ENCODE measurements at regions not wholly inside any gene's neighbourhood (a gene's known extent, or its start where the extent isn't known, plus 50 kb on each side); places are given as distances from the start of the nearest gene placed in this dataset.

DNA sequence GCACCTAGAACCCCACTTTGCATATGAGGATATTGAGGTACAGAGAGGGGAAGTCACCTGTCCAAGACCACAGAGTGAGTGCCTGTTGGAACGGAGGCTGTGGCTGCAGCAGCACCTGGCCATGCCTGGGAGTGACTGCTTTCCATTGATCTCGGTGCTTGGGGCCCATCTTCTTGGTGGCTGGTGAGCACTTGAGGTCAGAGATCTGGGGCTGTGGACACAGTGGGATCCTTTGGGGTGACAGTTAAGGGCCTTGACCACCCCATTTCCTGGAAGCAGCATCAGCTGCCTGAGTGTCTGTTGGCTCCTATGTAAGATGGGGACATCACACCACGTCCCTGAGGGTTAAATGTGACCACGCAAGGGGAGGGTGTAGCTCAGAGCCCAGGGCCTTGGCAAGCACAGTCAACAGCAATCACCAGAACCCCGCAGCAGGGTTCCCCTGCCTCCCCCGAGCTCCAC lies 111.7 kb downstream of the IRF8 start:
- peak in 3 of 42 donors; percentile 7 to 21 (median 8) for DNase-seq
- intact Hi-C loops (cut with DNase I) = no loop called here

DNA sequence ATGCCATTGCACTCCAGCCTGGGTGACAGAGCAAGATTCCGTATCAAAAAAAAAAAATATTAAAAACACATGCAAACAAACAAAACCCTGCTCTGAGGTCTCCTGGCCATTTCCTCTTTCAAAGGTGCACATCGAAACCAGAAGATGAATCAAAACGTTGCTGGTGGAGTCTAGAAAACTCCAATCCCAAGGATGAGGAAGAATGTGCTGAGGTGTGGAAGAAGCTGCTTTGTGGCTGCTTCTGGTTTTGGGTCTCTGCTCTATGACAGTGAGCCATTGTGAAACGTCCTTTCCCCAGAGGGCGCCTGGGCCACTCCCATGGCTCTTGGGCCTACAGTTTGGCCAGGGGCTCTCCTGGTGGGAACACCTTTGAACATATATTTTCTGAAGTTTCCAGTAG lies 112.6 kb downstream of the IRF8 start:
- DNase-seq = peak in 2 of 42 donors; percentile 0 to 7
- intact Hi-C loops (cut with DNase I) = no loop called here

DNA sequence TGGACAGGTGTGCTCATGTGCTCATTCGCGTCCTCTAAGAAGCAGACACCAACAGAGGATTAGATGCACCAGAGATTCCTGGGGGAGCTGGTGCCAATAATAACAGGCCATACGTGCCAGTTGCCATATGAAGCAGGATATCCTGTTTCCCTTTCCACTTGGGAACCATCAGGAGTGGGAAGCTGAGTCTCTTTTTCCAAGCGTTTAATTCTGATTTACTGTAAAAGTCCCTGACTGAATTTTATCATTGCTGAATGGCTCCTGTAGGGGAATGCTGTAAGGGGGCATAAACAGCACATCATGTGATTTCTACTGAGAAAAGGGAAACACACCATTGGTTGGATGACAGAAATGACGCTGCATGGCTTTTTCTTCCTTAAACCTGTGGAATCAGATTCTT lies 113.3 kb downstream of the IRF8 start:
- no peak for DNase-seq
- intact Hi-C loops (cut with DNase I) = no loop called here

DNA sequence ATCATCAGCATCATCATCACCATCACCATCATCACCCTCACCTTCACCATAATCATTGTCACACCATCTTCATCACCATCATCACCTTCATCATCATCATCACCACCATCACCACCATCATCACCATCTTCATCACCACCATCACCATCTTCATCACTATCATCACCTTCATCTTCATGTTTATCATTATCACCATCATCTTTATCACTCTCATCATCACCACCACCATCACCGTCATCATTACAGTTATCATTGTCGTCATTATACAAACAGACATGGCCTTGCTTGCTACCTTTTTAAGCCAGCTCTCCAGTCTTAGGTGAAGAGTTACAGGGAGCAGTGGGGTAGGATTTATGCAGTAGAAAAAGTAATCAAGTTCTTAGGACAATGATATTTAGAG lies 114.9 kb downstream of the IRF8 start:
- intact Hi-C loops (cut with DNase I) = no loop called here
- DNase-seq = no peak

DNA sequence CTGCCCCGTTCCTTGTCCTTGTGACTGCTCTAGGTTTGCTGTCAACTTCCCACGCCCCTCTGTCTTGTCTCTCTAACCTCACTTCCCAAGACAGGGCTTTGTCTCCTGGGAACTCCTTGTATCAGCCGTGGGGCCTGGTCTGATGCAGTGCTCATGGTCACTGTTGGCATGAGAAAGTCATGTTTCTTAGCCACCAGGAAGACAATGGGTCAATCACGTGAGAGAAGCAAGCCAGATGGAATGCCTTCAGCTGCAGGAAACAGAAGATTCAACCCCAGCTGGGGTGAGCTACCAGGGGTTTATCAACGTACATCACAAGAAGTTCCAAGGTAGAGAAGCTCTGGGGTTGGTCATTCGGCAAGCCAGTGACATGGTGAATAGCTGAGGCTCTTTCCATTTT lies 116.6 kb downstream of the IRF8 start:
- intact Hi-C loops (cut with DNase I) = loop anchor here (5.0 kb wide), 1 partner anchor 193 kb away; no protein-coding TSS in a partner anchor
- peak in 5 of 42 donors; percentile 6 to 29 (median 13) for DNase-seq

DNA sequence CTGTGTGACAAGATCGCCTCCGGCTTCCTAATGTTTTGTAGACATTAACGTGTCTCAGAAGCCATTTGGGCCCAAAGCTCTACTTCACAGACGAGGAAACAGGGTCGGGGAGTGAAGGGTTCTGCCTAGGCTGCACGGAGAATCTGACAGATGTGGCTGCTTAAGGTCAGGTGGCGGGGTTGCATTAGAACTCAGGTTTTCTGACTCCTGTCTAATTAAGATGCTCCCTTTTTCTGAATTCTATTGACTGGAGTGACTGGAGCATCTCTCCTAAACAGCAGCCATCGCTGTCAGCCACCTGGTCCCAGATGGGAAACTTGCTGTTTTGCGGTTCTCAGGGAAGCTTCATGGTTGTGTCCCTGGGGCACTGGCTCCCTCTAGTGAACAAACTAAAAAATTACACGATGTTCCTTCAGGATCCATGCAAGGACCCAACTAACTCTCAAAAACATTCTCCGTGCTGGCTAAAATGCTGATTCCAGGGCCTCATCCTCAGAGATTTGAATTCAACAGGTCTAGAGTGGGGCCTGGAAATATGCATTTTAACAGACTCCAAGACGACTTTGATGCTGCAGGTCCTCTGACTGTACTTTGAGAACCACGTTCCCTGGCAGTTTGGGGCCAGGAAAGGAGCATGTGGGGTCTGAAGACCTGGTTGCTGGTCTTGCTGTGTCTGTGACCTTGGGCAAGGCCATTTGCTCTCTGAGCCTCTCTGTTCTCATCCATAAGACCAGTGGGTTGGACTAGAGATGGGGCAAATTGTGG lies 117.4 kb downstream of the IRF8 start:
- DNase-seq = peak in 40 of 42 donors; percentile 23 to 82 (median 58)
- intact Hi-C loops (cut with DNase I) = loop anchor here (5.0 kb wide), 1 partner anchor 194 kb away; no protein-coding TSS in a partner anchor

DNA sequence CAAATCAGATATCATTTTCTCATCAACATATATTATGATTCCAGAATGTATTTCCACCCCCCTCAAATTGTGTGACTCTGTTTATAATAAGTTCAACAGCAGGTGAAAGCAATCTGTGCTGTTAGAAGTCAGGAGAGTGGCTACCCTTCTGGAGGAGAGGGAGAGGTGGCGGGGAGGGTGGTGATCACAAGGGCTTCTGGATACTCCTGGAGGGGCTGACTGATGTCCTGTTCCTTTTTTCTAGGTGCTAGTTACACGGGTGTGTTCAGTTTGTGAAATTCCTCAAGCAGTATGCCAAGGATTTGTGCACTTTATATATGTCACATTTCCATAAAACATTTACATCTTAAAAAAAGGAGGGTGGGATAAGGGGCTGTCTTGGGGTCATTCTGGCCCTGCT lies 119.1 kb downstream of the IRF8 start:
- peak in 3 of 42 donors; percentile 5 to 17 (median 16) for DNase-seq
- intact Hi-C loops (cut with DNase I) = loop anchor here (5.0 kb wide), 1 partner anchor 196 kb away; no protein-coding TSS in a partner anchor

DNA sequence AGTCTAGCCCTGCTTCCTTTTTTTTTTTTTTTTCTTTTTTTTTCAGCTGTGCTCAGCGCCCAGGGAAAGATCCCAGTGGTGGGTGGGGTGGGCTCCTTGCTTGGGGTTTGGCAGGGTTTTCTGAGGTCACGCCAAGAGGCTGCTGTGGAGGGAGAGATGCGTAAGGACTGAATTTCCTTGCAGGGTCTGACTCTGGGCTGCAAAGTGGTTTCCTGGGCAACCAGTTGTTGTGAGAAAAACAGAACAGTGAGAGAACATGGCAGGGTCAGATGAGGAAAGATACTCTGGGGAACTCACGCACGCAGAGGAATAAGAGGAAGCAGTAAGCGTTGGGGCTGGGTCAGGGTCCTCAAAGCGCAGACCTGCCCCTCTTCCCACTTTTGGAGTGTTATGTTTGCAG lies 119.5 kb downstream of the IRF8 start:
- intact Hi-C loops (cut with DNase I) = loop anchor here (5.0 kb wide), 1 partner anchor 196 kb away; no protein-coding TSS in a partner anchor
- peak in 5 of 42 donors; percentile 13 to 32 (median 20) for DNase-seq

DNA sequence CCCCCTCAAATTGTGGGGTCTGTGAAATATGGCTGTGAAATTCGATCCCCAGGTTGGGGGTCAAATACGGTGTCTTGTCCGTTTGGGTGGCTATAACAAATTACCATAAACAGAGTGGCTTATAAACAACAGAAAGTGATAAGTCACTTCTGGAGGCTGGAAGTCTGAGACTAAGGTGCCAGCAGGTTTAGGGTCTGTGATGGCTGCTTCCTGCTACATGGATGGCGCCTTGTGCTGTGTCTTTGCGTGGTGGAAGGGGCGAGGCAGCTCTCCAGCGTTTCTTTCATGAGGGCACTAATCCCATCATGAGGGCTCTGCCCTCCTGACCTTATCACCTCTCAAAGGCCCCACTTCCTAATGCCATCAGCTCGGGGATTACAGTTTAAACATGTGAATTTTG lies 120.0 kb downstream of the IRF8 start:
- intact Hi-C loops (cut with DNase I) = loop anchor here (5.0 kb wide), 1 partner anchor 197 kb away; no protein-coding TSS in a partner anchor
- peak in 5 of 42 donors; percentile 2 to 19 (median 6) for DNase-seq

DNA sequence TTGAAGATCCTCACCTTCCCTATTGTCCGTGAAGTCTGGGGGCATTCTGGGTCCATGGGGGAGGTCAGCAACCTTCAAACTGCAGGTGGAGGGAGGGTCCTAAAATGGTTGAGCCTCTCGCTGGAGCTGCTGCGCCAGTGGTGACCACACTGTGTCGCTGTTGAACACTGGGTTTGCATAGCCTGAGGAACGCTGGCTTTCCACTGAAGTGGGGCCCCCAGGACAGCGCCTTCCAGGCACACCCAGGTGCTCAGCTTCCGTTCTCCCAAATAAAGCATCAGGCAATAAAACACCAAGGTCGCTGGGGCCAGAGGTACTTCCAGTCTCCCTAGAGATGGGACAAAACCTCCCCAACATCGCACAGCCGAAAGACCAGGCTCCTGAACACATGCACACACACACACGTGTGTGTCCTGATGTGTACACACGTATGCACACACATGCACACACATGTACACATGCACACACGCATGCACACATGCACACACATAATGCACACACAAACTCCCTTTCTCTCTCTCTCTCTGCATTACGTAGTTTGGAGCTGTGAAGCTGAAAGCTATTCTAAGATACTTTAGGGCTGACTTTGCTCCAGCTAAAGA lies 120.6 kb downstream of the IRF8 start:
- intact Hi-C loops (cut with DNase I) = loop anchor here (5.0 kb wide), 1 partner anchor 197 kb away; no protein-coding TSS in a partner anchor
- DNase-seq = peak in 5 of 42 donors; percentile 0 to 18 (median 7)

DNA sequence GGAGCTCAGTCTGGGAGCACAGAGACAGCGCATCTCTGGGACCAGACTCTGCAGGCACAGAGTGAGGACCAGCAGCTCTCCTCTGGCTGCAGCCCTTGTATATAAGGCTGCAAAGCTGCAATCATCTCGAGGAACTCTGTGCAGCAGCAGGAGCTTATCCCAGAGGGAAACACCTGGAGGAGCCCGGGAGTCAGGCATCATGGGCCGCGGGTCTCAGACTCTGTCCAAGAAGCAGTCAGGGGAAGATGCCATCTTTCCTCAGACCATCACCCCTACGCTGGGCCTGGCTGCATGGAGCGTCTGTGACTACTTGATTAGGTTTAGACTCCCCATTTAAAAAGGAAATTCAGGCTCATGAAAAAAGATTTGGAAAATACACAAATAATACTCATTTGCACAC lies 122.0 kb downstream of the IRF8 start:
- peak in 5 of 42 donors; percentile 12 to 38 (median 28) for DNase-seq
- intact Hi-C loops (cut with DNase I) = no loop called here

DNA sequence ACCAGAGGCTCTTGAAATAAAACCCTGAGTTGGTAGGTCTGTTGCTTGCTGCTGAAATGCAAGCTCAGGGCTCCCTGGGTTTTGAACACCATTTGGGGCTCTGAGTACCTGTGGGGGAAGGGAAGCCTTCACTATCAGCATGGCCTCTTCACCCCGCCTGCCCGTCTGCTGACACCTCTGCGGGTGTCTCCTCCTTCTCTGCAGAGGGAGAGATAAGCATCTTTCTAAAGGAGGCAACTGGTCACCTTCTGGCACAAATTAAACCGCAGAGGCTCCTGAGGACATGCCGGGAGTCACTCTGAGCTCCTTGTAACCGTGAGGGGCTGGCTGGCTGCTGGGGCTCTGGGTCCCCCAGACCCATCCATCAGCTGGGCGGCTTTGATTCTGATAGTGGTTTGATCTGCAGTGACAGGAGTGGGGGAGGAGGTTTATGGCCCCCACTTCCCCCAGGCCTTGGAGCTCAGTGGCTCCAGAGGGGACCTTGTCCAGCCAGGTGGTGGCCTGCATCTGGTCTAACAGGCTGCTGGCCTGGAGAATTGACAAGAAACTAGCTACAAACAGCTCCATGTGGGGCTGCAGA lies 123.5 kb downstream of the IRF8 start:
- intact Hi-C loops (cut with DNase I) = no loop called here
- DNase-seq = peak in 5 of 42 donors; percentile 4 to 23 (median 13)

DNA sequence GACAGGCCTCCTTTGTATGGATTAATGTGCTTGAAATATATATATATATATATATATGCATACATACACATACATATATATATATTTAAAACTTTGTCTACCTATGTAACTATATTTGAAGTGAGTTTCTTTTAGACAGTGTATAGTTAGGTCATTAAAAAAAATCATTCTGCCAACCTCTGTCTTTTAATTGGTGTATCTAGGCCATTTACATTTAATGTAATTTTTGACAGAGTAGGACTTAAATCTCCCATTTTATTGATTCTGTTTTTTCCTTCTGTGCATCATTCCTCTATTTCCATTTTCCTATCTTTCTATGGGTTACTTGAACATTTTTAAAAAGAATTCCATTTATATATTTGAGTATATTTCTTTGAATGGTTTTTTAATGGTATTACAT lies 125.2 kb downstream of the IRF8 start:
- no peak for DNase-seq
- intact Hi-C loops (cut with DNase I) = no loop called here

DNA sequence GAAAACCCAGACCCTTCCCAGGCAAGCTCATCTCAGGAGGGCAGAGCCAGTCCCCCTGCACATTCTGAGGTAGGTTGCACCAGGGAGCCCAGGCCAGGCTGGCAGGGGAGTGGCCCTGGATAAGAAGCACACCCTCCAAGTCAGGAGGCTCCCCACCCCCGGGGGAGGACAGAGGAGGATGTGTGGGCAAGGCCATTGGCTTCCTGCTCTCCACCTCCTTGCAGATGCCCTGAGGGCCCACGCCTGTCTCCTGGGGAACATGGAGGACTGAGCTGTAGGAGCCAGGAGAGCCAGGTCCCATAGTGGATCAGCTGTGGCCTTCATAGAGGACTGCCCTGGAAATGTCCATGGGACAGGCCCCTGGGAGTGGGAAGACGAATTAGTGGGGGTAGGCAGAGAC lies 126.7 kb downstream of the IRF8 start:
- intact Hi-C loops (cut with DNase I) = no loop called here
- peak in 4 of 42 donors; percentile 1 to 12 (median 10) for DNase-seq

DNA sequence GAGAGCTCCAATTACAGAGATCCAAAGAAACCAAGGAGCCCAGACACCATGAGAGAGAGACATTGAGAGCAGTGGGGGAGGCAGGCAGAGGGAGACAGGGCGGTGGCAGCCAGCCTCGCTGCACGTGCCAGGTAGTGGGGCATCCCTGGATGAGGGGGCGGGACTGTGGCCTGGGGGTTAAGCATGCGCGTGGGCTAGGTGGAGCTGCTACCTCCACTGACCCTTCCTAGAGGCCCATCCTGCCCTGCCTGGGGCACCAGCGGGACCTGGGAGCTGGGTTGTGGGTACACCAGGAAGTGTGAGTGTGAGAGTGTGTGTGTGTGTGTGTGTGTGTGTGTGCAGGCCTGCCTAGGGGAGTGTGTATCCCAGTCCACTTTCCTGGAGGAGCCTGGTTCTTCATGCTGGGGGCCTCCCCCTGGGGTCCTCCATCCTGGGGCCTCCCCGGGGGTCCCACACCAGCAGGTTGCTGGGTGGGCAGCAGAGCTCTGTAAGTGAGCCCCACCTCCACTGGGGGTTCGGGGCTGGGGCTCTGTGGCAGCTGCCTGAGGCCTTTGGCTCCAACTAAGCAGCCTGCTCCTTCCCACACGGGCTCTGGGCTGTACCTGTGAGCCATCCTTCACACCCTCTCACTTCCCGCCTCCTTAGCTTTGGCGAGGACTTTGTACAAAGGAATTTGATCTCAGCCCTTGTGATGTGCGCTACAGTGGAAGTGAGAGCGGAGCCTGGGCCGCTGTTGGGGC lies 127.4 kb downstream of the IRF8 start:
- intact Hi-C loops (cut with DNase I) = no loop called here
- peak in 5 of 42 donors; percentile 13 to 32 (median 14) for DNase-seq

DNA sequence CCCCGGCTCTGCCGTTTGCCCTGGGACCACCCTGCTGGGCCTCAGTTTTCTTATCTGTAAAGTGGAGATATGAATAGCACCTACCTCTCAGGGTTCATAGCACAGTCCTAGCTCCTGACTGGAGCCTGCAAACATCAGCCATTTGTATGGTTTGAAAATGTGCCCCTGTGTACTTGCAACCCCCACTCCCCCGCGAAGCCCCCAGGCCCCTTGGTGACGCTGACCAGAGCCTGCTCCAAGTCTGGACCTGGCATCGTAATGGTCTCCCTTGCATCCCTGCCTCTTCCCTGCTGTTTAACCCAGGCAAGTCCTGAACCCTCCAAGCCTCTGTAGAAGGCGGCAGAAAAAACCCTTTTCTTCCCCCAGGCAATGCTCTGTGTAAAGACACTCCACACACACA lies 128.0 kb downstream of the IRF8 start:
- peak in 2 of 42 donors; percentile 4 to 19 for DNase-seq
- intact Hi-C loops (cut with DNase I) = no loop called here

DNA sequence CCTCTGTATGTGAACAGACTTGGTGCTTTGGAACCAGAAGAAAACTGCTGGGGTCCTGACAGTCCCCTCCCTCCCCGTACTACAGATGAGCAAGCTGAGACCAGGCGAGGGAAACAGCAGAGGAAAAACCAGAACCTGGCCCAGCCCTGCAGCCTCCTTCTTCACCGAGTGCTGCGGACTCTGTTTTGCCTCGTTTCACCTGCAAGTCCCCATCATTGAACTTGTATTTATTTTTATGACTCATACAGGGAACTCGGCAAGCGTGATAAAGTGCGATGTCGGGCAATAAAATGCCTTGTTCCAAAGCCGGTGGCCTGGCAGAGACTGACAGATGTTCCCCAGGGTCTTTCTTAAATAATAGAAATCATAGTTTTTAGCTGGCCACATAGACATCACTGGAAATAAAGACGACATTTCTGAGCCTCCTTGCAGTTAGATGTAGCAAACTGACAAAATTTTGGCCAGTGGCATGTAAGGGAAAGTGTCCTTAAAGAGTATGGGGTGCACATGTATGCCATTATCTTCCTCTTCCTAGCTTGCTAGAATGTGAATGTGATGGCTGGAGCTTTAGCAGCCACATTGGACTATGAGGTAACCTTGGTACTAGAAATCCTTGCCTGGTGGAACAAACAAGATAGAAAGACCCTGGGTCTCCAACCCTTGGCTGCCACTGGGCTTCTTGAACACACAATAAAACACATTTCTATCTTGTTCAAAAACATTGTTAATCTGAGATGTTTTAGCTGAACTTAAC lies 128.6 kb downstream of the IRF8 start:
- intact Hi-C loops (cut with DNase I) = no loop called here
- peak in 5 of 42 donors; percentile 2 to 21 (median 18) for DNase-seq

DNA sequence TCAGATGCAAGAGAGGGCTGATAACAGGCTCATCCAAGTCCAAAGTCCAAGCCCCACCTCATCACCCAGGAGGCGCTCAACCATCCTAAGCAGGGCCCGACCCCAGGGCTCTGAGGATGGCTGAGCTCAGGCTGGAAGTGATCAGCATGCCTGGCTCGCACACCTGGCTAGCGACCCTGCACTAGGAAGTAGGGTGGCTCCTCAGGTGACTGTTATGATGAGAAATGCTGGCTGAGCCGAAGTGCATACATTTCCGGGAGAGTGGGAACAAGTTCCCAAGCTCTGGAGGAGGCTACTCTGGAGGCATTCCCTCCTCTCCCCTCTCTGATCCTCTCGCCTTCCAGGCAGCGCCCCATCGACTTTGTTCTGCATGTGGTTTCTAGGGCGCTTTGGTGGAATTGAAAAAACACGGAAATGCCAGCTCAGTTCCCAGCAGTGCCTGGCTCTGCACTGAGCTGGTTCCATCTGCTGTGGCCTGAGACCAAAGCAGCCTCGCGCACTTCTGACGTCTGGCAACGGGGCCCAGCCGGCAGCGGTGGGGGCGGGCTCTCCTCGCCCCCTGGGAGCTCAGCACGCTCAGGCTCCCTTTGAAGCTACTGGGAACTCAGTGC lies 130.3 kb downstream of the IRF8 start:
- intact Hi-C loops (cut with DNase I) = no loop called here
- peak in 35 of 42 donors; percentile 9 to 80 (median 50) for DNase-seq

Data from head of caudate nucleus (tissue), 42 donors.